GM21360 (cell line): ENCODE measurements at regions not wholly inside any gene's neighbourhood (a gene's known extent, or its start where the extent isn't known, plus 50 kb on each side); places are given as distances from the start of the nearest gene placed in this dataset.

Experiments
- ATAC-seq: cut with Tn5 transposase; IDR thresholded peaks from one replicate; pipeline ENCODE4 v1.9.1; 2021; ENCODE audit warnings: mild to moderate bottlenecking, moderate library complexity; ENCODE audit not compliant: unreplicated experiment

GRCh38 chr13:64869539-64869938 is 2360.6 kb downstream of the PCDH9 start:
- no peak for ATAC-seq

- no peak for ATAC-seq
Measured at GRCh38 chr13:64867856-64868255, 2362.3 kb downstream of the PCDH9 start.

GRCh38 chr13:64866331-64866730 is 2363.8 kb downstream of the PCDH9 start:
- ATAC-seq: no peak

GRCh38 chr13:64855506-64855905 is 2374.6 kb downstream of the PCDH9 start:
- no peak for ATAC-seq

- no peak for ATAC-seq
Measured at GRCh38 chr13:64850017-64850416, 2380.1 kb downstream of the PCDH9 start.

DNA sequence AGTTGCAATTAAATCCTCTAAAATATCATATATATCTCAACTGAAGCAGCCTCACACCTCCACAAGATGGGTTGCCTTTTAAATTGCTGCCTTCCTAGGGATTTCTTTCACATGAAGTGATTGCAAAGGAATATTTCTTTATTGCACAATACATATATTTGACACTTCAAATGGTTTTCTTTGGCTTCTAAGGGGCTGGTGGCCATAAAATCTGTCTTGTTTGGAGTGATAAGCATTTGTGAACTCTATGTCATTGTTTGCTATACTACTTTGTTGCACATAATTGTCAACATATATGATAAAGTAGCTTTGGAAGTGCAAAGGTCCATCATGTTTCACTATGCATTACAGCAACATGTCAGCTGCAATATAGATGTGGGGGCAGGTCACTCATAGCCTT is 2380.9 kb downstream of the PCDH9 start:
- no peak for ATAC-seq

- no peak for ATAC-seq
Measured at GRCh38 chr13:64847767-64848166, 2382.4 kb downstream of the PCDH9 start.

DNA sequence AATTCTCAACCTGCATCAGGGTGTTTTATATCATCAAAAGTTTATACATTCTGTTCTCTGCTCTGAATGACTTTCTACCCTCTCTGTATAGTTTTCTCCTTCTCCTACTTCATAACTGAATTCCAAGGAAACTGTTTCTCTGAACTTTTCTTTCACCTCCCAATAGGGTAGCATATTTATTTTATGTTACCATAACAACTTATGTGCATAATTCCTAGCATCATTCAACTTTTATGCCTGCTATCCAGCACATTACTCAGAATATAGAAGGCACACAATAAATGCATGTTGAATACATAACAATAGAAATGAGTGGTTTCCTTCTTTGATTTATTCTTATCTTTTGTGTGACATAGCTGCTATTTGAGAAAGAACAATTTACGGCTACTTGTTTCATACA is 2385.0 kb downstream of the PCDH9 start:
- ATAC-seq: no peak

GRCh38 chr13:64819081-64819480 is 2411.1 kb downstream of the PCDH9 start:
- no peak for ATAC-seq

GRCh38 chr13:64817691-64818090 is 2412.4 kb downstream of the PCDH9 start:
- ATAC-seq: no peak

GRCh38 chr13:64810750-64811149 is 2419.4 kb downstream of the PCDH9 start:
- ATAC-seq: no peak

GRCh38 chr13:64808704-64809103 is 2421.4 kb downstream of the PCDH9 start:
- ATAC-seq: no peak

DNA sequence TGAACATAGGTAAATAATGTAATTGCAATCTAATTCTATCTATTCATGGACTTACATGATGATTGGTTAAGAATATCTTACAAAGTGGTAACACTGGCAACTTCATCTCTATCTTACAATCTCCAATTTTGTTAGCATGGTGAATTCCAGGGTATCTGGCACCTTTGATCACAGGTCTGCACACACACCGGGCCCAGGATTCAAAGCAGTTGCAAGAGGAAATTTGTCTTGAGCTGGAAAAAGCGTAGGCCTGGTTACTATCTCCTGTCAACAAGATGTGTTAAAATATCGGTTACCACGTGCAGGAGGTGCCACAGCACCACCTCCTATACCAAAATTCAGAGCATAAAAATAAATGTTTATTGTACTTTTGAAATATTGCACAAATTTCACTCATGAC is 2428.4 kb downstream of the PCDH9 start:
- ATAC-seq: no peak

DNA sequence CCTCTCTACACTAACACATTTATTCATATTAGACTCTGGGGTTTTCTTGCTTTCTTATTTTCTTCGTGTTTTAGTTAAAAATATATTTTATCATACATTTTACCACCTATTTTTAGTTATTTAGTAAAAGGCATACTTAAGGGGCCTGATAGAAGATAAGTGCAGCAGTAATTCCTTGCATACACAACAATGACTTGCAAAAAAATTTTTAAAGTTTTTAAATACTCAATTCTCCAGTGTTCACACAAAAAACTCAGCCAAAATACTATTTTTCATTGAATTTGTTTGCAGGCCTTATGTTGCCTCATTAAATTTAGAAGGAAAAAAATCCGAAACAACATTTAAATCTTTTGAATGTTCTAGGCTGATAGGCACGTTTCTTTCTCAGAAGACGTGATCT is 2431.7 kb downstream of the PCDH9 start:
- no peak for ATAC-seq

GRCh38 chr13:64793592-64793991 is 2436.5 kb downstream of the PCDH9 start:
- no peak for ATAC-seq

DNA sequence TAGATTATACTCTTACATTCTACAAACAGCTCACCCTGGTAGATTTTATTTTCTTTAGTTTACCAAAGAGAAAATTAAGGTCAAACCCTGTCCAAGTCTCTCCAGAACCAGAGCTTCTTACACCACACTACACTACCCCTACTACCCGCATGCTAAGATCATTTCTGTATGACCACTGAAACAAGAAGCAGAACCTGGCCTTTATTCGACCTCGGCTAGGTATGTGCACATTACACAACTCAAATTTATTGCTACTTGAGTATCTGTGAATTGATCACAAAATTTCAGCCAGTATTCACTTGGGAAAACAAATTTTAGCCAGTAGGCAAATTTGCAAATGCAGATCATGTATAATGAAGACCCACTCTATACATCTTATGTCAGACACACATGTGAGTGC is 2437.0 kb downstream of the PCDH9 start:
- no peak for ATAC-seq

DNA sequence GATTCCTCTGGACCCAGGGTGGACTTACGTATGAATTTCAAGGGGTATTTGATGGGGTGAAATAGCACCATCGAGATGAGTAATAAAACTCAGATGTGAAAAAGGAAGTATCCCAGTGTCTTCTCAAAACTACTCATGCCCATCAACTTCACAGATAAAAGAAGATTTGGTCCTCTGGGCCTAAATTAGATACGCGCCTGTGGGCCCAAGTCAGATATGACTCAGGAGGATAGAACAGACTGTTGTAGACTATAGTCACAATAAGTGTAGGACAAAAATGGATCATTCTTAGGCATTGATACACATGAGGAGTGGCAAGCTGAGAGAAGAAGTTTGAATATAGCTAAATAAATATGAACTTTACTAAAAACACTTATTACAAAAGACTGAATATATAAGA is 2438.8 kb downstream of the PCDH9 start:
- ATAC-seq: no peak

DNA sequence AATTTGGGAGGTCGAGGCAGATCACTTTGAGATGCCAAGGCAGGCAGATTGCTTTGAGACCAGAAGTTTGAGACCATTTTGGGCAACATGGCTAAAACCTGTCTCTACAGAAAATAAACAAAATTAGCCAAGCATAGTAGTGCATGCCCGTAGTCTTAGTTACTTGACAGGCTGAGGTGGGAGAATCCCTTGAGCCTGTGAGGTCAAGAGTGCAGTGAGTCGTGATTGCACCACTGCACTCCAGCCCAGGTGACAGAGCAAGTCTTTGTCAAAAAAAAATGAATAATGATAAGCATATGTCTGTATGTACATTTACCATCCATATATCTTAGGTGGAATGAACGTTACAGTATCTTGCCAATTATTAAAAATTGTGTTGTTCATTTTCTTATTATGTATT is 2447.7 kb downstream of the PCDH9 start:
- ATAC-seq: no peak

DNA sequence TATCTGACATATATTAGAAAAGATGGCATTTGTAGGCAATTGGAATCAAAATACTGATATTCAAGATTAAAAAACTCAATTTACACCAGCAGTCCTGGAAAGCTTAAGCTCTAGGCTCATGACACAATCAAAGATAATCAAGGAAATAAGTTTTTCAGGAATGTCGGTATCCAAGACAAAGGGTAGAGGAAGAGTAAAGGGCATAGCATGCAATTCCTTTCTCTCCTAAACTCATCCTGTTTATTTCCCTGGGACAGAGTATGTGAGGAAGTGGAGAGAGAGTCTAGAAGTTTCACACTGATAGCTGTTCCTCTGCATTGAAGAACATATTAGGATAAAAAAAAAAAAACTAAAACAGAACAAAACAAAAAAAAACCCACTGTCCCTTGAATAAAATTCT is 2452.1 kb downstream of the PCDH9 start:
- no peak for ATAC-seq

DNA sequence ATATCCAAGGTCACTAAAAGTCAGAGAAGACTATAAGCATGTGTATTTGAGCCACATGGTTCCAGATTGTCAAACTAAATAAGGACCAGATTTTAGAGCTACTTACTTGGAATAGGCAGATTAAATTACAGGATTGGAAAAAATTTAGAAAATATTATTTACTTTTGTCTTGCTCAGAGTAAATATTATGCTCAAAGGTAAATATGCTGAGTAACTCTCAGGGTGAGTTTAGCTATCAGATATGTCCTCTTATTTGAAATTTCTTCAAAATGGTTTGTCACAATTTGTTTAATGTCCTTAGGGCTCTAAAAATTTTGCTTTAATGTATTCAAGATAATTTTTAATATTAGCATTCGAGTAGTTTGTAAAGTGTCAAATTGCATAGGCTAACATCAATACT is 2455.2 kb downstream of the PCDH9 start:
- no peak for ATAC-seq

GRCh38 chr13:64770743-64771142 is 2459.4 kb downstream of the PCDH9 start:
- ATAC-seq: no peak

DNA sequence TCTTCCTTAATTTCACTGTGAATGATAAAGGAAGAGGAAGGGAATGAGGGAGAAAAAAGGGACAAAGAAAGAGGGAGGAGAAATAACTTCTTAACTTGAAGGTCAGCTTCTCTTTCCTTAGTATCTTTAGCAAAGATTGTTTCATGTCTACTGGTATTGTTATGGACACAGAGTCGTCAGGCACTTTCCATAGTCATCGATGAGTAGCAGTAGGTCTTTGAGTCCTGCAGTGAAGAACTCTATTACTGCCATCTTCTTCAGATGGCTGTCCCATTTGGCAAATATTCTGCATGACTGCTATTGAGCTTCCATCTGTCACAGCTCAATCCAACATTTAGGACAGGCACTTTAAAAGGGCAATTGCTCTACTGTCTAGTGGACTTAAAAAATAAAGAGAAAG is 2463.1 kb downstream of the PCDH9 start:
- ATAC-seq: no peak

DNA sequence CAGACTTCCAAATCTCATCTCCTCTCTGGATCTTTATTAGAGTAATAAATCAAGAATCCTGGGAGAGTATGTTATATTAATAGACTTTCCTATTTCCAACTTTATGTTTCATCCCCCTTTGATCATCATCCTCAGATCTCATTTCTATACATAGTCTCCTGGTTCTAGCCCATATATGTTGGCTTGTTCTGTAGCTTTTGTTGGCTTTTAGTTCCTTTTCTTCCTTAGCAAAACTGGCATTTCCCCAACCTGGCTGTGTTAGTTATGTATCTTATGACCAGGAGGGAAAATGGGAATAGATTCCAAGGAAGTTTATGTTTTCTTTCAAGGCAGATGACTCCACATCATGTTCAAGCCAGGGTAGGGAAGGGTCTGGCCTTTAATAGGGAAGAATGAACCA is 2464.5 kb downstream of the PCDH9 start:
- no peak for ATAC-seq
